GM19395 (cell line): ENCODE measurements at regions not wholly inside any gene's neighbourhood (a gene's known extent, or its start where the extent isn't known, plus 50 kb on each side); places are given as distances from the start of the nearest gene placed in this dataset.
"Not testable (repeated sequence)": the region's sequence is repeated elsewhere in the genome, so short reads cannot be mapped to it uniquely, and the experiment has no call there.

Experiments used
- ATAC-seq: cut with Tn5 transposase; IDR thresholded peaks from one replicate; pipeline ENCODE4 v1.9.1; 2021; ENCODE audit warnings: mild to moderate bottlenecking, moderate library complexity; ENCODE audit not compliant: unreplicated experiment

GRCh38 chr1:229118477-229119061 lies 152.3 kb upstream of the RAB4A start:
- no peak for ATAC-seq

DNA sequence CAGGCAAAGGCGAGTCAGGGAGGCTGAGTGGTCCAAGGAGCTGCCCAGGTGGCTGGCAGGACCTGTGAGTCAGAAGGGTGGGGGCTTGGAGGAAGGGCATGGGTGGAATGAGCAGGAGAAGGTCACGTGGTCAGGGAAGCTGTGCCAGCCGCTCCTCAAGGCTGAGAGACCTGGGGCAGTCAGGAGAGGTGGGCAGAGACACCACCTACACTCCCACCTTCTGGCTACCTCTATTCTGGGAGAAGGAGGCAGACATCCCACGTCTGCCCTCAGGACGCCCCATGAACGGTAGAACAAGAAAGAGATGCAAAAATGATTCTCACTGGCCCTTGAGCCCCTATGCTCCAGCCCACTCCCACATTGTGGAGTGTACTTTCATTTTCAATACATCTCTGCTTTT lies 151.8 kb upstream of the RAB4A start:
- no peak for ATAC-seq

- no peak for ATAC-seq
These were observed 151.0 kb upstream of the RAB4A start for GRCh38 chr1:229119876-229120275.

DNA sequence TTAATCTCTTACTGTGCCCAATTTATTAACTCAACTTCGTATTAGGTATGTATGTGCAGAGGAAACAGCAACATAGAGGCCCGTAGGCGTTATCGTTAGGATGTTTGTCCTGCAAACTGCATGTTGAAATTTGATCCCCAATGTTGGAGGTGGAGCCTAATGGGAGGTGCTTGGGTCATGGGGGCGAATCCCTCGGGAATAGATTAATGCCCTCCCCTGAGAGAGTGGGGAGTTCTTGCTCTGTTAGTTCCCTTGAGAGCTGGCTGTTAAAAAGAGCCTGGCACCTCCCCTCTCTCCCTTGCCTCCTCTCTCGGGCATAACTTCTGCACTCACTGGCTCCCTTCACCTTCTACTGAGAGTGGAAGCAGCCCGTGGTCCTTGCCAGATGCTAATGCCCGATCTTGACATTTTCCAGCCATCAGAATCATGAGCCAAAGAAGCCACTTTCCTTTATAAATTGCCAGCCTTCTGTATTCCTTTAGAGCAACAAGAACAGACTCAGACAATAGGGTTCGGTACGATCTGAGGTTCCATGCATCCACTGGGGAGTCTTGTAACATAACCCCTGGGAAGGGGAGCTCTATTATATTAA lies 149.0 kb upstream of the RAB4A start:
- ATAC-seq = no peak

DNA sequence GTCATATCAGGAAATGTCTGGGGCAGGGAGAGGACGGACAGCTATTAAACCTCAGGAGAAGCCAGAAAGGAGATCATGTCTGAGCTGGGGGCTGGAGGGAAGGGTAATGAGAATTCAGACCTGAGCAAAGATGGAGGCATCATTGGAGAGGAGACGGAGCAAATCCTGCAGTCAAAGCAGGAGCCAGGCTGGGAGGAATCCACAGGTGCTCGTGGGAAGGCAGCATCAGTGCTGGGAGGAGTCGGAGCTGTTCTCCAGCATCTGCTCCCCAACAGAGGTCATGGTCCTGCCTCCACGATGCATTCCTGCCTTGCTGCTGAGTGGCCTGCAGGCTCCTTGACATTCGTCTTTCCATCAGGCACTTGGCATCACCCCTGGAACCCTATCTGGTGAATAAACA lies 148.3 kb upstream of the RAB4A start:
- ATAC-seq = no peak

DNA sequence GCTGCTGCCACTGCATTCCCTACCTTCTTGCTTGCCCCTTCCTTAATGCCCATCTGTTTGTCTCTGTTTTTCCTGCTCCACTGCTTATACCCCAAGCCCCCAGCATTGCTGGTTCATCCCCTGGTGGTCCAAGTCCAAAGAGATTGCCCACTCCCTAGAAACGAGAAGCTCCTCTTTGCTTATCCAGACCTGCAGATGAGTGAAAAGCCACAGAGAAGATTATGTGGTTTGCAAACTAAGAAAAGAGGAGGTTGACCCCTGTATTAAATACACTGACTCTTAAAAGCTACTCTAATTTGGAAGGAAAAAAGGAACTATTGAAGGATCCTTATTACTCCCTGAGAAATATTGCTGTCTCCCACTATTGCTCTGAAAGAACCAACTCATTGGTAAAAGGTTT lies 146.8 kb upstream of the RAB4A start:
- no peak for ATAC-seq

GRCh38 chr1:229124520-229125124 lies 146.3 kb upstream of the RAB4A start:
- no peak for ATAC-seq

- ATAC-seq = no peak
These were observed 143.6 kb upstream of the RAB4A start for GRCh38 chr1:229127301-229127700.

DNA sequence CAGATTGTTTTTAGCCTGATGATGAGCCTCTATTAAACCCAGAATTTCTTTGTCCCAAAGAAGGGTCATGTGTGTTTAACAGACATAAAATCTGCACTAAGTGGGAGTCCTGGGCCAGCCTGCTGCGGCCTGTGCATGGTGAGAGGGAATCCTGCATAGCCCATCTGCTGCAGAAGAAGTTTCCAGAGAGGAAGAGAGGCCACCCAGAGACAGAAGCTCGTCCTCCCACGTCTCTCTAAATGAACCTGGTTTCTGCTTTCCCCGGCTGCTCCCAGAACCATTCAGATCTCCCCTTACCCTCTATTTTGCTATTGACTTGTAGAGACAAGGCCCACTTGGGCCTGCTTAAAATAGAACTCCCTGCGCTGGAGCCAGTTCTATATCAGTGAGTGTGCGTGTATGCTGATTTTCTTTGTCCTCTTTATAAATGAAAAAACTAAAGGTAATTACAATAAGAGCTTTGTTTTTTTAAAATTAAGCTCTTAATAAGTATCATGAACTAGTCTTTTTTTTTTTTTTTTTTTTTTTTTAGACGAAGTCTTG lies 142.8 kb upstream of the RAB4A start:
- ATAC-seq = no peak

GRCh38 chr1:229129301-229130027 lies 141.4 kb upstream of the RAB4A start:
- ATAC-seq = no peak

GRCh38 chr1:229130028-229130668 lies 140.8 kb upstream of the RAB4A start:
- no peak for ATAC-seq

- no peak for ATAC-seq
These were observed 139.4 kb upstream of the RAB4A start for GRCh38 chr1:229131243-229132105.

- no peak for ATAC-seq
These were observed 138.8 kb upstream of the RAB4A start for GRCh38 chr1:229132106-229132443.

GRCh38 chr1:229132706-229133105 lies 138.2 kb upstream of the RAB4A start:
- ATAC-seq = no peak

- ATAC-seq = no peak
These were observed 137.8 kb upstream of the RAB4A start for GRCh38 chr1:229133151-229133550.

- no peak for ATAC-seq
These were observed 137.1 kb upstream of the RAB4A start for GRCh38 chr1:229133811-229134210.

DNA sequence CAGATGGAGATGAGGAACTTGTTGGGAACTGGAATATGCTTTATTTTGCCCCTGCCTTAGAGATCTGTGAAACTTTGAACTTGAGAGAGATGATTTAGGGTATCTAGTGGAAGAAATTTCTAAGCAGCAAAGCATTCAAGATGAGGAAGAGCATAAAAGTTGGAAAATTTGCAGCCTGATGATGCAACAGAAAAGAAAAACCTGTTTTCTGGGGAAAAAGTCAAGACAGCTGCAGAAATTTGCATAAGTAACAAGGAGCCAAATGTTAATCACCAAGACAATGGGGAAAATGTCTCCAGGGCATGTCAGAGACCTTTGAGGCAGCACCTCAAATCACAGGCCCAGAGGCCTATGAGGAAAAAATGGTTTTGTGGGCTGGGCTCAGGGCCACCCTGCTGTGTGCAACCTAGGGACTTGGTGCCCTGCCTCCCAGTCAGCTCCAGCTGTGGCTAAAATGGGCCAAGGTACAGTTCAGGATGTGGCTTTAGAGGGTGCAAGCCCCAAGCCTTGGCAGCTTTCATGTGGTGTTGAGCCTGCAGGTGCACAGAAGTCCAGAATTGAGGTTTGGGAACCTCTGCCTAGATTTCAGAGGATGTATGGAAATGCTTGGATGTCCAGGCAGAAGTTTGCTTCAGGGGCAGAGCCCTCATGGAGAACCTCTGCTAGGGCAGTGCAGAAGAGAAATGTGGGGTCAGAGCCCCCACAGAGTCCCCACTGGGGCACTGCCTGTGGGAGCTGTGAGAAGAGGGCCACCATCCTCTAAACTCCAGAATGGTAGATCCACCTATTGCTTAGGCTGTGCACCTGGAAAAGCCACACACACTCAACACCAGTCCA lies 136.3 kb upstream of the RAB4A start:
- not testable (repeated sequence) for ATAC-seq

GRCh38 chr1:229135773-229136172 lies 135.1 kb upstream of the RAB4A start:
- no peak for ATAC-seq

- no peak for ATAC-seq
These were observed 134.1 kb upstream of the RAB4A start for GRCh38 chr1:229136822-229137221.

- ATAC-seq = no peak
These were observed 133.6 kb upstream of the RAB4A start for GRCh38 chr1:229137271-229137670.
